ENCODE measurements at regions not wholly inside any gene's neighbourhood (a gene's known extent, or its start where the extent isn't known, plus 50 kb on each side); places are given as distances from the start of the nearest gene placed in this dataset.
"Not testable (repeated sequence)": the region's sequence is repeated elsewhere in the genome, so short reads cannot be mapped to it uniquely, and the experiment has no call there.

GRCh38 chr14:84262932-84263331, 1267.0 kb upstream of the FLRT2 start:
- DNase-seq, result no peak

- no peak for DNase-seq
Measured at GRCh38 chr14:84272290-84272721, 1257.6 kb upstream of the FLRT2 start.

GRCh38 chr14:84273181-84273580, 1256.8 kb upstream of the FLRT2 start:
- no peak for DNase-seq

- DNase-seq, result no peak
Measured at GRCh38 chr14:84282618-84283017, 1247.3 kb upstream of the FLRT2 start.

GRCh38 chr14:84288781-84289180, 1241.2 kb upstream of the FLRT2 start:
- DNase-seq, result no peak

- no peak for DNase-seq
Measured at GRCh38 chr14:84298663-84299195, 1231.2 kb upstream of the FLRT2 start.

- DNase-seq, result no peak
Measured at GRCh38 chr14:84303140-84303539, 1226.8 kb upstream of the FLRT2 start.

GRCh38 chr14:84312551-84312950, 1217.4 kb upstream of the FLRT2 start:
- DNase-seq, result no peak

GRCh38 chr14:84323450-84323849, 1206.5 kb upstream of the FLRT2 start:
- DNase-seq, result no peak

GRCh38 chr14:84323978-84324377, 1206.0 kb upstream of the FLRT2 start:
- no peak for DNase-seq

- DNase-seq, result no peak
Measured at GRCh38 chr14:84336433-84336832, 1193.5 kb upstream of the FLRT2 start.

GRCh38 chr14:84340938-84341337, 1189.0 kb upstream of the FLRT2 start:
- DNase-seq, result no peak

GRCh38 chr14:84341867-84342266, 1188.1 kb upstream of the FLRT2 start:
- DNase-seq, result not testable (repeated sequence)

GRCh38 chr14:84343656-84344055, 1186.3 kb upstream of the FLRT2 start:
- DNase-seq, result no peak

- no peak for DNase-seq
Measured at GRCh38 chr14:84351646-84352045, 1178.3 kb upstream of the FLRT2 start.

- DNase-seq, result no peak
Measured at GRCh38 chr14:84361476-84361875, 1168.5 kb upstream of the FLRT2 start.

- DNase-seq, result no peak
Measured at GRCh38 chr14:84375235-84375634, 1154.7 kb upstream of the FLRT2 start.

- no peak for DNase-seq
Measured at GRCh38 chr14:84390010-84390409, 1139.9 kb upstream of the FLRT2 start.

GRCh38 chr14:84397631-84398030, 1132.3 kb upstream of the FLRT2 start:
- DNase-seq, result no peak

GRCh38 chr14:84399296-84399910, 1130.5 kb upstream of the FLRT2 start:
- DNase-seq, result no peak

- no peak for DNase-seq
Measured at GRCh38 chr14:84401631-84402030, 1128.3 kb upstream of the FLRT2 start.

- DNase-seq, result no peak
Measured at GRCh38 chr14:84403585-84403984, 1126.4 kb upstream of the FLRT2 start.

GRCh38 chr14:84404246-84404645, 1125.7 kb upstream of the FLRT2 start:
- no peak for DNase-seq

- DNase-seq, result no peak
Measured at GRCh38 chr14:84409435-84409834, 1120.5 kb upstream of the FLRT2 start.

- DNase-seq, result no peak
Measured at GRCh38 chr14:84410344-84410743, 1119.6 kb upstream of the FLRT2 start.
